Progenitor cell of endocrine pancreas (in vitro differentiated cells): ENCODE measurements at regions not wholly inside any gene's neighbourhood (a gene's known extent, or its start where the extent isn't known, plus 50 kb on each side); places are given as distances from the start of the nearest gene placed in this dataset.

ENCODE experiments used
- DNase-seq: peaks from one replicate; pipeline ENCODE4 v3.0.0; 2021; ENCODE audit warnings: low spot score; ENCODE audit not compliant: unreplicated experiment
- H3K27ac Mint-ChIP-seq: 2 replicates; pipeline ENCODE4 v1.8.0; 2021; ENCODE audit warnings: mild to moderate bottlenecking, moderate library complexity, mixed read lengths
- H3K27me3 Mint-ChIP-seq: 2 replicates; pipeline ENCODE4 v1.8.0; 2021; ENCODE audit warnings: mixed read lengths
- H3K36me3 Mint-ChIP-seq: 2 replicates; pipeline ENCODE4 v1.8.0; 2022; ENCODE audit warnings: mixed read lengths; ENCODE audit not compliant: insufficient read depth
- H3K4me1 Mint-ChIP-seq: 2 replicates; pipeline ENCODE4 v1.8.0; 2021; ENCODE audit warnings: low read depth, mixed read lengths
- H3K4me3 Mint-ChIP-seq: 2 replicates; pipeline ENCODE4 v1.8.0; 2021; ENCODE audit warnings: low read depth, mild to moderate bottlenecking, moderate library complexity, mixed read lengths
- H3K9me3 Mint-ChIP-seq: 2 replicates; pipeline ENCODE4 v1.8.0; 2021; ENCODE audit warnings: low read depth, mixed read lengths
- CTCF ChIP-seq: fragments of 200-600 bp; sonication (generic); IDR thresholded peaks from one replicate; pipeline ENCODE4 v1.5.0; 2021; ENCODE audit warnings: antibody characterized with exemption, mild to moderate bottlenecking; ENCODE audit not compliant: unreplicated experiment

GRCh38 chr7:22658031-22658430 lies 69.0 kb upstream of the IL6 start:
- Mint-ChIP-seq H3K9me3 (no peaks in the 10 kb centered on the region), H3K27ac (no peak overlapping the region), H3K27me3 (peaks cover 3% of the 10 kb centered on the region), H3K4me3 (no peak overlapping the region), H3K36me3 (no peaks in the 10 kb centered on the region), H3K4me1 (peaks cover 7% of the 10 kb centered on the region)
- DNase-seq, result no peak
- no peak for TF ChIP-seq CTCF

GRCh38 chr7:22657479-22657878 lies 69.5 kb upstream of the IL6 start:
- no peaks in the 10 kb centered on the region for H3K36me3 Mint-ChIP-seq
- H3K27me3 Mint-ChIP-seq, result peaks cover 2% of the 10 kb centered on the region
- no peaks in the 10 kb centered on the region for H3K9me3 Mint-ChIP-seq
- H3K4me1 Mint-ChIP-seq, result peaks cover 7% of the 10 kb centered on the region
- no peak overlapping the region for H3K4me3 Mint-ChIP-seq
- DNase-seq, result no peak
- H3K27ac Mint-ChIP-seq, result no peak overlapping the region
- TF ChIP-seq CTCF, result no peak

GRCh38 chr7:22655781-22656180 lies 71.2 kb upstream of the IL6 start:
- no peak overlapping the region for H3K27ac Mint-ChIP-seq
- no peak for TF ChIP-seq CTCF
- H3K4me1 Mint-ChIP-seq, result peaks cover 9% of the 10 kb centered on the region
- H3K4me3 Mint-ChIP-seq, result no peak overlapping the region
- H3K9me3 Mint-ChIP-seq, result no peaks in the 10 kb centered on the region
- no peaks in the 10 kb centered on the region for H3K36me3 Mint-ChIP-seq
- DNase-seq, result no peak
- no peaks in the 10 kb centered on the region for H3K27me3 Mint-ChIP-seq

GRCh38 chr7:22654831-22655230 lies 72.2 kb upstream of the IL6 start:
- Mint-ChIP-seq H3K27ac (no peak overlapping the region), H3K36me3 (no peaks in the 10 kb centered on the region), H3K27me3 (no peaks in the 10 kb centered on the region), H3K4me3 (no peak overlapping the region), H3K9me3 (peaks cover 3% of the 10 kb centered on the region), H3K4me1 (peaks cover 10% of the 10 kb centered on the region)
- no peak for DNase-seq
- no peak for TF ChIP-seq CTCF

- no peak for DNase-seq
- H3K27ac Mint-ChIP-seq, result peak overlapping the region; percentile 0
- peaks cover 10% of the 10 kb centered on the region for H3K4me1 Mint-ChIP-seq
- no peaks in the 10 kb centered on the region for H3K36me3 Mint-ChIP-seq
- no peaks in the 10 kb centered on the region for H3K27me3 Mint-ChIP-seq
- peaks cover 3% of the 10 kb centered on the region for H3K9me3 Mint-ChIP-seq
- no peak for TF ChIP-seq CTCF
- H3K4me3 Mint-ChIP-seq, result no peak overlapping the region
Measured at GRCh38 chr7:22653951-22654350, 73.0 kb upstream of the IL6 start.
